ENCODE measurements at regions not wholly inside any gene's neighbourhood (a gene's known extent, or its start where the extent isn't known, plus 50 kb on each side); places are given as distances from the start of the nearest gene placed in this dataset.

DNA sequence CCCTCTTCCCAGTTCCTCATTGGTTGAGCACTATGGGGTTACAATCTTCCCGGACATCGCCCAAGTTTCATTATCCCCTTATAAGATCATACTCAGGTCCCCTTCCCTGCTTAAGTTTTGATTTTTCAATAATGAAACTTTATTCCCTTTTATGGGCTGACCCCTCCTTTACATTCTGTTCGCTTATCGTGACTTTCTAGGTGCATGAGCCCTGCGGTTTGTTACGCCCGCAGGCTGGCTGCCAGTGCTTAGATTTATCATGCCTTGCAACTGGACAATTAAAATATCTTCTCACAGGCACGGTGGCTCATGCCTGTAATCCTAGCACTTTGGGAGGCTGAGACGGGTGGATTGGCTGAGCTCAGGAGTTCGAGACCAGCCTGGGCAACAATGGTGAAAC lies 127.9 kb upstream of the FER start:
- no peak for TF ChIP-seq POLR2A (IDR thresholded peaks at IDR 0.05)
- TF ChIP-seq, protein P1, sequence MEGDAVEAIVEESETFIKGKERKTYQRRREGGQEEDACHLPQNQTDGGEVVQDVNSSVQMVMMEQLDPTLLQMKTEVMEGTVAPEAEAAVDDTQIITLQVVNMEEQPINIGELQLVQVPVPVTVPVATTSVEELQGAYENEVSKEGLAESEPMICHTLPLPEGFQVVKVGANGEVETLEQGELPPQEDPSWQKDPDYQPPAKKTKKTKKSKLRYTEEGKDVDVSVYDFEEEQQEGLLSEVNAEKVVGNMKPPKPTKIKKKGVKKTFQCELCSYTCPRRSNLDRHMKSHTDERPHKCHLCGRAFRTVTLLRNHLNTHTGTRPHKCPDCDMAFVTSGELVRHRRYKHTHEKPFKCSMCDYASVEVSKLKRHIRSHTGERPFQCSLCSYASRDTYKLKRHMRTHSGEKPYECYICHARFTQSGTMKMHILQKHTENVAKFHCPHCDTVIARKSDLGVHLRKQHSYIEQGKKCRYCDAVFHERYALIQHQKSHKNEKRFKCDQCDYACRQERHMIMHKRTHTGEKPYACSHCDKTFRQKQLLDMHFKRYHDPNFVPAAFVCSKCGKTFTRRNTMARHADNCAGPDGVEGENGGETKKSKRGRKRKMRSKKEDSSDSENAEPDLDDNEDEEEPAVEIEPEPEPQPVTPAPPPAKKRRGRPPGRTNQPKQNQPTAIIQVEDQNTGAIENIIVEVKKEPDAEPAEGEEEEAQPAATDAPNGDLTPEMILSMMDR (IDR thresholded peaks at IDR 0.05), result no peak

All from right lobe of liver (tissue), 4 donors.